ENCODE measurements at regions not wholly inside any gene's neighbourhood (a gene's known extent, or its start where the extent isn't known, plus 50 kb on each side); places are given as distances from the start of the nearest gene placed in this dataset.

DNA sequence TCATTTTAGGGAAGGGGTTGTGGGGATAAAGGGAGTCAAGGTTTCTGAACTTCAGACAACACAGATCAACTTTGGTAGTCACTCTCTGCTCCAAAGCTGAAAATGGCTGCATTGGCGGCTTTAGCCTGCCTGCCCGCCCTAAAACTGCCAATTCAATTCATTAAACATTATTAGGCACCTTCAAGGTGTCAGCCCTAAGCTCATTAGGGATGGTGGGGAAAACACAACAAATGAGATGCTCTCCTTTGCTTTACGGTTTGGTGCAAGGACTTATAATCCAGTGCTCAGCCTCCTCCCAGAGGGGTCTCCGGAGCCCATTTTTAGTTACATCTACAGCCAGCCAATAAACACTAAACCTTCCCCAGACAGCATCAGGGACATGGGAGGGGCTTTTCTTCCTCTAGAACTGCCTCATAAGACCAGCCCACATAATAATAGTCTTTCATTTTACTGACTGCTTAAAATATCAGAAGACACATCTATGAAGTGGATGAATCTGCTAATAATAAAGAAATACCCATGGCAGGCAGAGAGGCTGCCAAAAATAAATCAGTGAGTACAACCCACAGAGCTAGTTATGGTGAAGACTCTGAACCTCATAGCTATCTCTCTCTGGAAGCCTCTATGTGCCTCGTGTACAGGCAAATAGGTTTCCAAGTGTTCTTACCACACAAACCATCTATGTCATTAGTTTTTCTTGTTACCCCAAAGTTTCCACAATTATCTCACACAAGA, 102.8 kb upstream of the NCAM1 start:
- TF ChIP-seq, protein P1, sequence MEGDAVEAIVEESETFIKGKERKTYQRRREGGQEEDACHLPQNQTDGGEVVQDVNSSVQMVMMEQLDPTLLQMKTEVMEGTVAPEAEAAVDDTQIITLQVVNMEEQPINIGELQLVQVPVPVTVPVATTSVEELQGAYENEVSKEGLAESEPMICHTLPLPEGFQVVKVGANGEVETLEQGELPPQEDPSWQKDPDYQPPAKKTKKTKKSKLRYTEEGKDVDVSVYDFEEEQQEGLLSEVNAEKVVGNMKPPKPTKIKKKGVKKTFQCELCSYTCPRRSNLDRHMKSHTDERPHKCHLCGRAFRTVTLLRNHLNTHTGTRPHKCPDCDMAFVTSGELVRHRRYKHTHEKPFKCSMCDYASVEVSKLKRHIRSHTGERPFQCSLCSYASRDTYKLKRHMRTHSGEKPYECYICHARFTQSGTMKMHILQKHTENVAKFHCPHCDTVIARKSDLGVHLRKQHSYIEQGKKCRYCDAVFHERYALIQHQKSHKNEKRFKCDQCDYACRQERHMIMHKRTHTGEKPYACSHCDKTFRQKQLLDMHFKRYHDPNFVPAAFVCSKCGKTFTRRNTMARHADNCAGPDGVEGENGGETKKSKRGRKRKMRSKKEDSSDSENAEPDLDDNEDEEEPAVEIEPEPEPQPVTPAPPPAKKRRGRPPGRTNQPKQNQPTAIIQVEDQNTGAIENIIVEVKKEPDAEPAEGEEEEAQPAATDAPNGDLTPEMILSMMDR (IDR thresholded peaks at IDR 0.05; ENCODE audit: low read depth, low read length, poor library complexity, severe bottlenecking) = no peak
- TF ChIP-seq EZH2phosphoT487 (IDR thresholded peaks at IDR 0.05; ENCODE audit: borderline replicate concordance, low read length) = no peak

All from DOHH2 (cell line).